Body of pancreas (tissue), 4 donors: ENCODE measurements at regions not wholly inside any gene's neighbourhood (a gene's known extent, or its start where the extent isn't known, plus 50 kb on each side); places are given as distances from the start of the nearest gene placed in this dataset.

Experiments used
- ATAC-seq: fragments of 150-250 bp; one replicate; pipeline ENCODE4 v1.9.1; 2016
- DNase-seq, 4 donors: peaks; one replicate each; pipeline ENCODE4 v3.0.0-alpha.2; 2019
- H3K27ac ChIP-seq, 4 donors: fragments of 200-600 bp; sonication (generic); 1 replicate in 3 of 4; 2 replicates in 1 of 4; pipeline versions ENCODE4 v1.5.1 to v1.6.1; 2016 to 2019; ENCODE audit warnings: mild to moderate bottlenecking in 1 of 4, mixed read lengths in 1 of 4, moderate library complexity in 1 of 4
- H3K27me3 ChIP-seq, 2 donors: fragments of 200-600 bp; sonication (generic); one replicate each; pipeline ENCODE4 v1.6.0; 2016; ENCODE audit warnings: mild to moderate bottlenecking in 1 of 2
- H3K36me3 ChIP-seq, 2 donors: fragments of 200-600 bp; sonication (generic); replicated peaks in 1 of 2; 2 replicates each; pipeline ENCODE4 v1.5.1; 2016; ENCODE audit warnings: low read depth in 2 of 2; ENCODE audit not compliant: insufficient read depth in 1 of 2
- H3K4me1 ChIP-seq: fragments of 200-600 bp; sonication (generic); one replicate; pipeline ENCODE4 v1.6.0; 2016
- H3K4me3 ChIP-seq, 2 donors: fragments of 200-600 bp; sonication (generic); 1 replicate in 1 of 2; 2 replicates in 1 of 2; pipeline ENCODE4 v1.5.1; 2016 to 2019
- H3K9me3 ChIP-seq, 3 donors: fragments of 200-600 bp; sonication (generic); 1 replicate in 2 of 3; 2 replicates in 1 of 3; pipeline ENCODE4 v1.5.1; 2016
- POLR2A ChIP-seq, 3 donors: fragments of 450-650 bp; IDR thresholded peaks; one replicate each; pipeline ENCODE4 v1.6.1; 2016; ENCODE audit warnings: antibody characterized with exemption in 3 of 3, mild to moderate bottlenecking in 2 of 3
- WGBS, 2 donors: methylation state at CpG; one replicate each; pipeline ENCODE4 v1.1.5; 2017; 5-methylcytosine and 5-hydroxymethylcytosine counted together
- intact Hi-C: fragments of 100-400 bp; cut with DNase I; formaldehyde crosslinking; loops from one replicate; pipeline ENCODE4 v1.15.1; 2023
- TF ChIP-seq, protein P1 (sequence below), 7 experiments: fragments of 450-650 bp in 4 of 7; fragments of 200-600 bp in 3 of 7; sonication (generic) in 3 of 7; IDR thresholded peaks; one replicate each; pipeline ENCODE4 v1.5.1; 2016 to 2019; ENCODE audit warnings: antibody characterized with exemption in 7 of 7

DNA sequence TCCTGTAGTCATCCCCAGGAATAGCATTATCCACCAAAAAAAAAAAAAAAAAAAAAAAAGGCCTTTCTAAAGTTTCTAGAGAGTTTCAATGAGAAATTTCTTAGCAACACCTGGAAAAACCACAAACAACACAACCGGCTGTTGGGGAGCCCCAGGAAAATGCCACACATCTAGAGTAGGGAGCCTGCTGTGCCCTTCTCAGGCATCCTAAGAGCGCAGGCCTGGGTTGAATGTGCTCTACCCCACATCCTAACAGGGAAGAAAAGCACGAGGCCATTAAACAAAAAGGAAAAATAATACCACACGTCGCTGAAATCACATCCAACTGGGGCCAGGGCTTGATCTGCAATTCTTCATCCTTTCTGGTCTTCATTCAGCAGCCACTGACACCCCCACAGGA lies 367.5 kb downstream of the TGFB2 start:
- no peak for TF ChIP-seq POLR2A (IDR thresholded peaks at IDR 0.05)
- TF ChIP-seq, protein P1, sequence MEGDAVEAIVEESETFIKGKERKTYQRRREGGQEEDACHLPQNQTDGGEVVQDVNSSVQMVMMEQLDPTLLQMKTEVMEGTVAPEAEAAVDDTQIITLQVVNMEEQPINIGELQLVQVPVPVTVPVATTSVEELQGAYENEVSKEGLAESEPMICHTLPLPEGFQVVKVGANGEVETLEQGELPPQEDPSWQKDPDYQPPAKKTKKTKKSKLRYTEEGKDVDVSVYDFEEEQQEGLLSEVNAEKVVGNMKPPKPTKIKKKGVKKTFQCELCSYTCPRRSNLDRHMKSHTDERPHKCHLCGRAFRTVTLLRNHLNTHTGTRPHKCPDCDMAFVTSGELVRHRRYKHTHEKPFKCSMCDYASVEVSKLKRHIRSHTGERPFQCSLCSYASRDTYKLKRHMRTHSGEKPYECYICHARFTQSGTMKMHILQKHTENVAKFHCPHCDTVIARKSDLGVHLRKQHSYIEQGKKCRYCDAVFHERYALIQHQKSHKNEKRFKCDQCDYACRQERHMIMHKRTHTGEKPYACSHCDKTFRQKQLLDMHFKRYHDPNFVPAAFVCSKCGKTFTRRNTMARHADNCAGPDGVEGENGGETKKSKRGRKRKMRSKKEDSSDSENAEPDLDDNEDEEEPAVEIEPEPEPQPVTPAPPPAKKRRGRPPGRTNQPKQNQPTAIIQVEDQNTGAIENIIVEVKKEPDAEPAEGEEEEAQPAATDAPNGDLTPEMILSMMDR (IDR thresholded peaks at IDR 0.05): no peak
- WGBS, 2 donors: 86% methylated on average over 5 of the region's 5 CpGs
- H3K27me3 ChIP-seq: no peaks in the 10 kb centered on the region
- intact Hi-C loops: no loop called here
- H3K4me3 ChIP-seq: no peak overlapping the region
- H3K27ac ChIP-seq: no peak overlapping the region
- no peaks in the 10 kb centered on the region for H3K9me3 ChIP-seq
- no peaks in the 10 kb centered on the region for H3K4me1 ChIP-seq
- no peaks in the 10 kb centered on the region for H3K36me3 ChIP-seq
- ATAC-seq (no peak), DNase-seq (no peak)

DNA sequence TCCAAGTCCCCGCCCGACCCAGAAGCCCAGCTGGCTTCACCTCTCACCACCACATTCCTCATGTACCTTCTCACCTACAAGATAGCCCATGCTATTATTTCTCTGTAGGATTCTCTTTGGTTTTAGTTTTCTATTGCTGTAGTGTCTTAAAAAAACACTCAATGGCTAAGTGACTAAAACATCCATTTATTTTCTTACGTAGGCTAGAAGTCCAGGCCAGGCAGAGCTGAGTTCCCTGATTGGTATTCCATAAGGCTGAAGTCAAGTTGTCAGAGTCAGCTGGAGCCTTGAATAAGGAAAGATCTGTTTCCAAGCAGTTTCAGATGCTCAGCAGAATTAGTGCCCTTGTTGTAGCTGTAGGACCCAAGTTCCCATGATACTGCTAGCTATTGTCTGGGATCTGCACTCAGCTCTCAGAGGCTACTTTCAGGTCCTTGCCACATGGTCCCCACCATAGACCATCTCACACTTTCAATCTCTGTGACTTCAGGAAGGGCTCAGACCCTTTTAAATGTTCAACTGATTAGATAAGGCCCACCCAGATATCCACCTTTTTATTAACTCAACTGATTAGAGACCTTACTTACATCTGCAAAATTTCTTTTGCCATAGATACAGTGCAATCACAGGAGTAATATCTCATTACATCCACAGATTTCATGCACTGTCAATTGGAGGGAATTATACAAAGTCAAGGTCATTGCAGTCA lies 371.0 kb downstream of the TGFB2 start:
- DNase-seq: no peak
- Histone ChIP-seq H3K4me3 (no peak overlapping the region), H3K27ac (no peak overlapping the region), H3K27me3 (no peaks in the 10 kb centered on the region), H3K9me3 (no peaks in the 10 kb centered on the region), H3K4me1 (no peaks in the 10 kb centered on the region), H3K36me3 (no peaks in the 10 kb centered on the region)
- TF ChIP-seq, protein P1 (IDR thresholded peaks at IDR 0.05): no peak
- TF ChIP-seq POLR2A (IDR thresholded peaks at IDR 0.05): no peak
- 93 to 98% methylated on average over 3 of the region's 3 CpGs for WGBS, 2 donors
- intact Hi-C loops: no loop called here
- no peak for ATAC-seq

DNA sequence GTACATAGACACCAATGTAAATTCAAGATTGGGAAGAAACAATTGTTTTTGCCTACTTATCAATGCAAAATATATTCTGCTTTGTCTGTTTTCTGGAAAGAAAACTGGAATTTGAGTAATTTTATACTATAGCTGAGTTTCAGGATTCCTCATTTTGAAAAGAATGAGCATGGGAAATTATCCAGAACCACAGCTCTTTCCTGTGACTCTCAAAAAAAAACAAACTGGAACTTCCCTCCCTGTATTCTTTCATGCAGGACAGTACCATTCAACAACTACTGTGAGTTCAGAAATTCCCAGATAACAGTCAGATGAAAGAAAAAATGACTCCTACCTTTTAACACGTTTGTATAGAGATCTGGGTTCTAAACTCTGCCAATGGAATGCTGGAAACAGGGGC lies 372.4 kb downstream of the TGFB2 start:
- Histone ChIP-seq H3K27me3 (no peaks in the 10 kb centered on the region), H3K4me3 (no peak overlapping the region), H3K36me3 (no peaks in the 10 kb centered on the region), H3K4me1 (no peaks in the 10 kb centered on the region), H3K9me3 (no peaks in the 10 kb centered on the region), H3K27ac (no peak overlapping the region)
- intact Hi-C loops: no loop called here
- ATAC-seq: no peak
- TF ChIP-seq, protein P1 (IDR thresholded peaks at IDR 0.05): no peak
- TF ChIP-seq POLR2A (IDR thresholded peaks at IDR 0.05): no peak
- WGBS, 2 donors: 9 to 10% methylated on average over 1 of the region's 1 CpG
- DNase-seq: no peak

DNA sequence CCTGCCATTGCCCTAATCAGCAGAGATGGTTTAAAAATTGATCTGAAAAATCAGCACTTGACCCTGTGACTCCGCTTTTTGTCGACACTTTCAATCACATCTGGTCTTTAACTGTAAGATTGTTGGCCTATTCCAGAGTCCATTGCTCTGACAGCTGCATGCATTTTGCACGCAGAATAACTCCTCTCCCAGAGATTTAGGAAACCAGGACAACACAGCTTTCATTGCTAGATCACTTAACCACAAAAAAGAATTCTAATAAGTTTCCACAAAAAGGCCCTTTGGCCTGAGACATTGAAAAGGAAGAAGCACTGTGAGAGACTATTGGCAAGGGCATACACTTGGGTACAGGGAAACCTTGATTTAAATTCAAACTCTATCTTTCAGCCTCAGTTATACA lies 373.1 kb downstream of the TGFB2 start:
- no peak for ATAC-seq
- Histone ChIP-seq H3K9me3 (no peaks in the 10 kb centered on the region), H3K4me1 (no peaks in the 10 kb centered on the region), H3K4me3 (no peak overlapping the region), H3K27me3 (no peaks in the 10 kb centered on the region), H3K36me3 (no peaks in the 10 kb centered on the region), H3K27ac (no peak overlapping the region)
- TF ChIP-seq, protein P1 (IDR thresholded peaks at IDR 0.05): no peak
- no peak for TF ChIP-seq POLR2A (IDR thresholded peaks at IDR 0.05)
- no peak for DNase-seq
- 57 to 83% methylated on average over 3 of the region's 3 CpGs for WGBS, 2 donors
- intact Hi-C loops: no loop called here

DNA sequence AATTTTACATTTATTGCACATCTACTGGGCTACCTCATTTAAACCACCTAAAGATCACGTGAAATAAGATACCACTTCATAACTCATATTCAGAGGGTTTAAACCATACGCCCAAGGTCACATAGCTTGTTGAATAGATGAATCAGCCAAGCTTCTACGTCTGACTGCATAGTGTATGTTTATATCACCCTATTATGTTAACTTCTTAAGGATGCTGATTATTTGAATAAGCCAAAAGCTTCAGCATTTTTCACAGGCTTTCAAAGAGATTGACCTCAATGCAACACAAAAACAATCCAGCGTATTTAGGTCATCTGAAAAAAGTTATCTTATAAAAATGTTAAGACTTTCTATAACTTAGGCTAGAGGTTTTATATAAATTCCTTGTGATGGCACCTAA lies 373.8 kb downstream of the TGFB2 start:
- no peaks in the 10 kb centered on the region for H3K27me3 ChIP-seq
- intact Hi-C loops: no loop called here
- H3K27ac ChIP-seq: no peak overlapping the region
- no peak overlapping the region for H3K4me3 ChIP-seq
- WGBS, 2 donors: 71 to 81% methylated on average over 4 of the region's 4 CpGs
- TF ChIP-seq, protein P1 (IDR thresholded peaks at IDR 0.05): no peak
- TF ChIP-seq POLR2A (IDR thresholded peaks at IDR 0.05): no peak
- no peak for ATAC-seq
- DNase-seq: no peak
- H3K36me3 ChIP-seq: no peaks in the 10 kb centered on the region
- H3K4me1 ChIP-seq: no peaks in the 10 kb centered on the region
- no peaks in the 10 kb centered on the region for H3K9me3 ChIP-seq
